ENCODE measurements at regions not wholly inside any gene's neighbourhood (a gene's known extent, or its start where the extent isn't known, plus 50 kb on each side); places are given as distances from the start of the nearest gene placed in this dataset.

GRCh38 chr13:73281746-73282145 lies 222.9 kb downstream of the KLF5 start:
- Mint-ChIP-seq H3K27ac (no peak overlapping the region), H3K27me3 (no peaks in the 10 kb centered on the region), H3K36me3 (ENCODE audit: low read depth) (no peaks in the 10 kb centered on the region), H3K4me3 (no peak overlapping the region), H3K4me1 (ENCODE audit: low read depth) (no peaks in the 10 kb centered on the region), H3K9me3 (peaks cover 22% of the 10 kb centered on the region)
- intact Hi-C loops (cut with micrococcal nuclease): no loop called here

- peaks cover 14% of the 10 kb centered on the region for H3K9me3 Mint-ChIP-seq
- H3K27me3 Mint-ChIP-seq: no peaks in the 10 kb centered on the region
- no peaks in the 10 kb centered on the region for H3K36me3 Mint-ChIP-seq (ENCODE audit: low read depth)
- intact Hi-C loops (cut with micrococcal nuclease): no loop called here
- no peaks in the 10 kb centered on the region for H3K4me1 Mint-ChIP-seq (ENCODE audit: low read depth)
- no peak overlapping the region for H3K4me3 Mint-ChIP-seq
- H3K27ac Mint-ChIP-seq: no peak overlapping the region
Observed at GRCh38 chr13:73278186-73278585, 219.4 kb downstream of the KLF5 start.

DNA sequence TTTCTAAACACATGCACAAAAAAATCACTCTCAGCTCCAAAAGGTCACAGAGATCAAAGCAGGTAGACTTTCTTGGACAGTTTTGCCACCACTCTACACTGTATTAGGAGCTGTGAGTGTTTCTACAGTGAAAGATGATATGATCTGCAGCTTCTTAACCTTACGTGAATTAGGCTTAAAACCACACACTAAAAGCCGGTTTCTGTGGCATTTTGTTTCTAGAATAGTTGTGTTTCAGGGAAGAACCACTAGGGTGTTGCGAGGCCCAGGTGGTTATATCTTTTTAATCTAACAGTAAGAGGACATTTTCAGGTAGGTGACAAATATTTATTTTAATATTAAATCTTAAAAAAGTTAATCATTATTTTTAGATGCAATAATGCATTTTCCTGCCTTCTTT lies 216.4 kb downstream of the KLF5 start:
- Mint-ChIP-seq H3K4me1 (ENCODE audit: low read depth) (no peaks in the 10 kb centered on the region), H3K27me3 (no peaks in the 10 kb centered on the region), H3K4me3 (no peak overlapping the region), H3K36me3 (ENCODE audit: low read depth) (no peaks in the 10 kb centered on the region), H3K27ac (no peak overlapping the region), H3K9me3 (peaks cover 18% of the 10 kb centered on the region)
- intact Hi-C loops (cut with micrococcal nuclease): no loop called here

DNA sequence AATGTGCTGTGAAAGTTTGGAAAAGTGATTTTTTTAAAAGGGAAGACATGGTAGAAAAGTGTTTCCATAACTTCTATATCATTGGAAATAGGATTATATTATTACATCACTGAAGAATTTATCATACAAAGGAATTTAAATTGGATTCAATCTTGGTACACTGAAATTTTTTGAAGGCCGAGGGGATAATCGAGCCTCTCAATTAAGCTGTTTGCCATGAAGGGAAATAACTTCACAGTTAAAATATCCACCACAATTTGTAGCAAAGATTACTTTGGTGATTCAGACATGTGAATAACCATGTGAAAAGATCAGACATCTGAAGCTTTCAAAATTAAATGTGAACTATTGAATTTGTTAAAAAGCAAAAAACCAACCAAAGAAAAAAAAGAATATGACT lies 215.3 kb downstream of the KLF5 start:
- H3K36me3 Mint-ChIP-seq (ENCODE audit: low read depth): no peaks in the 10 kb centered on the region
- H3K27me3 Mint-ChIP-seq: no peaks in the 10 kb centered on the region
- intact Hi-C loops (cut with micrococcal nuclease): no loop called here
- H3K4me3 Mint-ChIP-seq: no peak overlapping the region
- peaks cover 28% of the 10 kb centered on the region for H3K9me3 Mint-ChIP-seq
- H3K4me1 Mint-ChIP-seq (ENCODE audit: low read depth): no peaks in the 10 kb centered on the region
- H3K27ac Mint-ChIP-seq: no peak overlapping the region

DNA sequence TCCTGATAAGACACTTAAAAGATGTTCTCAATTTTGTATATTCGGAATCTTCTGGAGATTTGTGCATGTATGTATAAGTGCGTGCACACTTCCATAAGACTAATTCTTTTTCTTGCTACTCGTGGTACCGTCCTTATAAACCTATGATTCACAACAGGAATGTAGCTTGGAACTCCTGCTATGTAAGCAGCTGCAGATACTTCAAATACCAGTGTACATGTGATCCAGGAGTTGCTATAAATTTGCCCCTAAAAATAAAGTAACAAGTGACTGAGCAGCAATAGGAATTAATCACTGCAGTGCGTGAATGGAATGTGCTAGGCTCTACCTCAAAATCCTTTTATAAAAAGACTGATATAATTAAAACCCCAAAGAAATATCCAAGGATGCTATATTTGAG lies 214.9 kb downstream of the KLF5 start:
- Mint-ChIP-seq H3K4me3 (no peak overlapping the region), H3K36me3 (ENCODE audit: low read depth) (no peaks in the 10 kb centered on the region), H3K27ac (no peak overlapping the region), H3K27me3 (no peaks in the 10 kb centered on the region), H3K4me1 (ENCODE audit: low read depth) (no peaks in the 10 kb centered on the region), H3K9me3 (peaks cover 32% of the 10 kb centered on the region)
- intact Hi-C loops (cut with micrococcal nuclease): no loop called here

DNA sequence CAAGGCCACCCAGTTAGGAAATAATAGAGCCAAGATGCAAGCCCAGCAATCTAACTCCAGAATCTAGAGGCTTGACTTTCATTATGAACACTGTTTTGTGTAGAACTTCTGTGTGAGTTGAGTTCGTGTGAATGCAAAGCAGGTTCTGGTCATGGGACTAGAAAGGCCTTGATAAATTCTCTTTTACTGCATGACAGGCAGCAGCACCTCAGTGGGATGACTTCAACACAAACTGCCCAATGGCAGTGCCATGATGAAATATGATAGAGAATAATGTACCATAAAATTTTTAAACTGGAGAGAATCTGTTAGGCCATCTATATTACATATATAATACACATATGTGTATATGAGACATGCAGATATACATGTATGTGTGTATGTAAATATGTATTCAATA lies 214.5 kb downstream of the KLF5 start:
- no peaks in the 10 kb centered on the region for H3K27me3 Mint-ChIP-seq

GRCh38 chr13:73272831-73273230 lies 214.0 kb downstream of the KLF5 start:
- Mint-ChIP-seq H3K27me3 (no peaks in the 10 kb centered on the region), H3K4me1 (ENCODE audit: low read depth) (no peaks in the 10 kb centered on the region), H3K4me3 (no peak overlapping the region), H3K9me3 (peaks cover 35% of the 10 kb centered on the region), H3K36me3 (ENCODE audit: low read depth) (no peaks in the 10 kb centered on the region), H3K27ac (no peak overlapping the region)
- intact Hi-C loops (cut with micrococcal nuclease): no loop called here

More for the DNA sequence above, 214.5 kb downstream of the KLF5 start:
- no peak overlapping the region for H3K27ac Mint-ChIP-seq
- no peak overlapping the region for H3K4me3 Mint-ChIP-seq
- H3K4me1 Mint-ChIP-seq (ENCODE audit: low read depth): no peaks in the 10 kb centered on the region
- H3K9me3 Mint-ChIP-seq: peaks cover 35% of the 10 kb centered on the region
- intact Hi-C loops (cut with micrococcal nuclease): no loop called here
- no peaks in the 10 kb centered on the region for H3K36me3 Mint-ChIP-seq (ENCODE audit: low read depth)

GRCh38 chr13:73268306-73268705 lies 209.5 kb downstream of the KLF5 start:
- intact Hi-C loops (cut with micrococcal nuclease): no loop called here
- Mint-ChIP-seq H3K4me1 (ENCODE audit: low read depth) (no peaks in the 10 kb centered on the region), H3K27ac (no peak overlapping the region), H3K27me3 (no peaks in the 10 kb centered on the region), H3K9me3 (peaks cover 21% of the 10 kb centered on the region), H3K36me3 (ENCODE audit: low read depth) (no peaks in the 10 kb centered on the region), H3K4me3 (no peak overlapping the region)

- Mint-ChIP-seq H3K4me1 (ENCODE audit: low read depth) (no peaks in the 10 kb centered on the region), H3K27me3 (no peaks in the 10 kb centered on the region), H3K27ac (no peak overlapping the region), H3K4me3 (no peak overlapping the region), H3K9me3 (peaks cover 21% of the 10 kb centered on the region), H3K36me3 (ENCODE audit: low read depth) (no peaks in the 10 kb centered on the region)
- intact Hi-C loops (cut with micrococcal nuclease): no loop called here
Observed at GRCh38 chr13:73266640-73267180, 207.9 kb downstream of the KLF5 start.

- Mint-ChIP-seq H3K4me1 (ENCODE audit: low read depth) (peaks cover 19% of the 10 kb centered on the region), H3K4me3 (no peak overlapping the region), H3K9me3 (no peaks in the 10 kb centered on the region), H3K27ac (no peak overlapping the region), H3K36me3 (ENCODE audit: low read depth) (no peaks in the 10 kb centered on the region), H3K27me3 (no peaks in the 10 kb centered on the region)
- intact Hi-C loops (cut with micrococcal nuclease): no loop called here
Observed at GRCh38 chr13:73262862-73263627, 204.2 kb downstream of the KLF5 start.

- no peak overlapping the region for H3K27ac Mint-ChIP-seq
- no peaks in the 10 kb centered on the region for H3K9me3 Mint-ChIP-seq
- H3K4me1 Mint-ChIP-seq (ENCODE audit: low read depth): peaks cover 32% of the 10 kb centered on the region
- no peaks in the 10 kb centered on the region for H3K27me3 Mint-ChIP-seq
- no peak overlapping the region for H3K4me3 Mint-ChIP-seq
- no peaks in the 10 kb centered on the region for H3K36me3 Mint-ChIP-seq (ENCODE audit: low read depth)
- intact Hi-C loops (cut with micrococcal nuclease): no loop called here
Observed at GRCh38 chr13:73261739-73262216, 203.0 kb downstream of the KLF5 start.

- no peak overlapping the region for H3K27ac Mint-ChIP-seq
- no peak overlapping the region for H3K4me3 Mint-ChIP-seq
- intact Hi-C loops (cut with micrococcal nuclease): no loop called here
- H3K9me3 Mint-ChIP-seq: no peaks in the 10 kb centered on the region
- no peaks in the 10 kb centered on the region for H3K36me3 Mint-ChIP-seq (ENCODE audit: low read depth)
- peaks cover 40% of the 10 kb centered on the region for H3K4me1 Mint-ChIP-seq (ENCODE audit: low read depth)
- no peaks in the 10 kb centered on the region for H3K27me3 Mint-ChIP-seq
Observed at GRCh38 chr13:73259061-73260017, 200.5 kb downstream of the KLF5 start.

DNA sequence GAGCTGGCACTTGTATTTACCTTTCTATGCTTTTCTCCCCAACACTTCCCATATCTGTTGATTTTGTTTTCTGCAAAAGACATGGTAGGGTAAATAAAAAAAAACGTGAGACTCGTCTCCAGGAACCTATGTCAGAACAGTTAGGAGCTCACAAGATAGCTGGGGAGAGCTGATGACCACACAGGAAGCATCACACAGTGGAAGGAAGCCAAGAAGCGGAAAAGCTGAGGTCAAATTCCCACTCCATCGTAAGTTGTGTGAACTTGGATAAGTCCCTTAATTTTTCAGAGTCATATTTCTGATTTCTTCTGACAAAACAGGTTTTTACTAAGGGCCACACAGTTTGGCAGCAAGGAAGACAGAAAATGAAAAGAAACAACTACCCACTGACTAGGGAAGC lies 199.6 kb downstream of the KLF5 start:
- Mint-ChIP-seq H3K4me1 (ENCODE audit: low read depth) (peaks cover 40% of the 10 kb centered on the region), H3K36me3 (ENCODE audit: low read depth) (no peaks in the 10 kb centered on the region), H3K4me3 (no peak overlapping the region), H3K9me3 (no peaks in the 10 kb centered on the region), H3K27me3 (no peaks in the 10 kb centered on the region), H3K27ac (no peak overlapping the region)
- intact Hi-C loops (cut with micrococcal nuclease): no loop called here

DNA sequence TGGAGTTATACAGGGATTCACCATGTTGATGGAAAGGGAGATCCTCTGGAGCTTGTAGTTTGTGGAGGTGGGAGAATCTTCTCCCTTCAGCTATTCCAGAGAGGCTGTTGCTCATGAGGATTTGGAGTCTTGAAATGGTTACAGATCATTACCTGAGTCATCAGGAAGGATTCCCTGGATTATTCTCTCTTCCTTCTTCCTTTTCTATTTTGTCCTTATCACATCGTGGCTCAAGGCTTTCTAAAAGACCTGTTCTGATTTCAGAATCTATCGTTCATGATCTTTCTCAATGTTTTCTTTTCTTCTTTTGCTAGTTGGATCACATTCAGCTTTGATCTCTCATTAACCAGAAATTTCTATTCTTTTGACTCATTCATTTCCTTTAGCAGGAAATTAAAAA lies 196.0 kb downstream of the KLF5 start:
- H3K36me3 Mint-ChIP-seq (ENCODE audit: low read depth): no peaks in the 10 kb centered on the region
- intact Hi-C loops (cut with micrococcal nuclease): no loop called here
- peaks cover 38% of the 10 kb centered on the region for H3K4me1 Mint-ChIP-seq (ENCODE audit: low read depth)
- H3K9me3 Mint-ChIP-seq: peaks cover 5% of the 10 kb centered on the region
- H3K4me3 Mint-ChIP-seq: no peak overlapping the region
- H3K27ac Mint-ChIP-seq: no peak overlapping the region
- H3K27me3 Mint-ChIP-seq: no peaks in the 10 kb centered on the region

Measured in dendritic cell treated with granulocyte-macrophage colony-stimulating factor and Interleukin-4, amounts not matched to agents 40 ng/mL and 50 ng/mL, for 4 days (primary cell).